ENCODE measurements at regions not wholly inside any gene's neighbourhood (a gene's known extent, or its start where the extent isn't known, plus 50 kb on each side); places are given as distances from the start of the nearest gene placed in this dataset.

DNA sequence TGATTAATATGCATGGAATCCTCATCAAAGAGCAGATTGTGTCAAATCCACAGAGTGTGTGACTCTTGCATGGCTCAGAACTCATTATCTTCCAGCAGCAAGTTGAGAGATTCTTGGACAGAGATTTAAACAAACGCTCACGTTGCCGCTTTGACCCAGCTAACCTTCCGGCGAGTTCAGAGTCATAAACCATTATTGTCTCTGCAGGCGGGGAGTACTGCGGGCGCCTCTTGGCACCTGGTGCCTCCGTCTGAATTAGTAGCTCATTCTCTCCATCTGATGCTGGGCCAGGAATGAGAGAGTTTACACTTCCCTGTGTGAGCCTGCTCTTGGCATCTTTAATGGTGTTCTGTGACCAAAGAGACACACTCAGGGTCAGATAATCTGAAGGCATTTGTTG, 138.6 kb upstream of the WSCD1 start:
- Mint-ChIP-seq H3K36me3 (no peaks in the 10 kb centered on the region), H3K9me3 (no peaks in the 10 kb centered on the region), H3K4me1 (no peaks in the 10 kb centered on the region), H3K27ac (no peak overlapping the region), H3K27me3 (ENCODE audit: low read depth in 2 of 2) (peaks cover 9 to 12% of the 10 kb centered on the region in 2 donors), H3K4me3 (no peak overlapping the region)
- Histone ChIP-seq H3K9me3 (ENCODE audit: control insufficient read depth, insufficient read depth, low read length) (no peaks in the 10 kb centered on the region), H3K36me3 (ENCODE audit: control insufficient read depth, insufficient read depth, low read length) (no peaks in the 10 kb centered on the region), H3K27ac (ENCODE audit: low read length) (no peak overlapping the region), H3K4me3 (ENCODE audit: low read length) (no peak overlapping the region), H3K4me1 (ENCODE audit: control insufficient read depth, insufficient read depth, low read length) (no peaks in the 10 kb centered on the region), H3K27me3 (ENCODE audit: control insufficient read depth, insufficient read depth, low read length) (no peaks in the 10 kb centered on the region)
- WGBS (ENCODE audit: insufficient coverage), result 48% methylated on average over 9 of the region's 9 CpGs
- intact Hi-C loops (cut with micrococcal nuclease), result no loop called here
- TF ChIP-seq, protein P1, sequence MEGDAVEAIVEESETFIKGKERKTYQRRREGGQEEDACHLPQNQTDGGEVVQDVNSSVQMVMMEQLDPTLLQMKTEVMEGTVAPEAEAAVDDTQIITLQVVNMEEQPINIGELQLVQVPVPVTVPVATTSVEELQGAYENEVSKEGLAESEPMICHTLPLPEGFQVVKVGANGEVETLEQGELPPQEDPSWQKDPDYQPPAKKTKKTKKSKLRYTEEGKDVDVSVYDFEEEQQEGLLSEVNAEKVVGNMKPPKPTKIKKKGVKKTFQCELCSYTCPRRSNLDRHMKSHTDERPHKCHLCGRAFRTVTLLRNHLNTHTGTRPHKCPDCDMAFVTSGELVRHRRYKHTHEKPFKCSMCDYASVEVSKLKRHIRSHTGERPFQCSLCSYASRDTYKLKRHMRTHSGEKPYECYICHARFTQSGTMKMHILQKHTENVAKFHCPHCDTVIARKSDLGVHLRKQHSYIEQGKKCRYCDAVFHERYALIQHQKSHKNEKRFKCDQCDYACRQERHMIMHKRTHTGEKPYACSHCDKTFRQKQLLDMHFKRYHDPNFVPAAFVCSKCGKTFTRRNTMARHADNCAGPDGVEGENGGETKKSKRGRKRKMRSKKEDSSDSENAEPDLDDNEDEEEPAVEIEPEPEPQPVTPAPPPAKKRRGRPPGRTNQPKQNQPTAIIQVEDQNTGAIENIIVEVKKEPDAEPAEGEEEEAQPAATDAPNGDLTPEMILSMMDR (IDR thresholded peaks at IDR 0.05), result no peak
- DNase-seq, result no peak
- ATAC-seq, result no peak

DNA sequence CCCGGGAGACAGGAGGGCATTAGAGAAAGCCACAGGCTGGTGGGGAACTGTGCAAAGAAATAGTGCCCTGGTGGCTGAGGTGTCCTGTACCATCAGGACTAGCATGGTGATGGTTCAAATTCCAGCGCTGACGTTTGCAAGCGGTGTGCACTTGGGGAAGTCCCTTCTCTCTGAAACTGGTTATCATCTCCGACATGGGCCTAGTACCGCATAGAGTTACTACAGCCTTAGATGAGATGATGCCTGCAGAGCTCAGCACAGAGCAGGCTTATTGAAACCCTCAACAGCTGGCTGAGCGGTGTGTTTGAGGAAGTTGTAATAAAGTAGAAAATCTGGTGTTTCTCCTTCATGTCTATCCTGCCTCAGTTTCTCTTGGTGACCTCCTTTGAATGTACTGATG, 136.7 kb upstream of the WSCD1 start:
- H3K27ac ChIP-seq (ENCODE audit: low read length), result no peak overlapping the region
- Mint-ChIP-seq H3K4me3 (no peak overlapping the region), H3K36me3 (no peaks in the 10 kb centered on the region), H3K27ac (no peak overlapping the region), H3K9me3 (no peaks in the 10 kb centered on the region), H3K4me1 (no peaks in the 10 kb centered on the region), H3K27me3 (ENCODE audit: low read depth in 2 of 2) (peaks cover 10 to 20% of the 10 kb centered on the region in 2 donors)
- no peaks in the 10 kb centered on the region for H3K9me3 ChIP-seq (ENCODE audit: control insufficient read depth, insufficient read depth, low read length)
- no peak overlapping the region for H3K4me3 ChIP-seq (ENCODE audit: low read length)
- no peaks in the 10 kb centered on the region for H3K36me3 ChIP-seq (ENCODE audit: control insufficient read depth, insufficient read depth, low read length)
- 67% methylated on average over 7 of the region's 7 CpGs for WGBS (ENCODE audit: insufficient coverage)
- no peaks in the 10 kb centered on the region for H3K27me3 ChIP-seq (ENCODE audit: control insufficient read depth, insufficient read depth, low read length)
- ATAC-seq (no peak), DNase-seq (no peak)
- intact Hi-C loops (cut with micrococcal nuclease), result no loop called here
- TF ChIP-seq, protein P1 (IDR thresholded peaks at IDR 0.05), result no peak
- no peaks in the 10 kb centered on the region for H3K4me1 ChIP-seq (ENCODE audit: control insufficient read depth, insufficient read depth, low read length)

DNA sequence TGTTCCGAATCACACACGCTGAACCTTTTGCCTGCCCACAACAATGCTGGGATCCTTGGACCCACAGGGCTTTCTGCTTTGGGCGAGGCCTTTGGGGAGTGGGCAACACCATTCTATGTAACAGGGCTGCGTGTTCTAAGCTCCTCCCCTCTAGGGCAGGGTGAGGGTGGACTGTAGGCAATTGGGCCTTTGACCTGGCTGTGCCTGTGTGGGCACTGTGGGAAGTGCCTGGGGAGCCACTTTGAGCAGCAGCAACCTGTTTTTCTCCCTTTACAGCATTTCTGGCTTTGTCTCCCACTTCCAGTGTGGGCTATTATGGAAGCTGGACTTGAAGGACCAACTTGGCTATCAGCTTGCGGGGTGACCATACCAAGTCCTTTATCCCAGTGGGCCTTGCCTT, 128.9 kb upstream of the WSCD1 start:
- TF ChIP-seq, protein P1 (IDR thresholded peaks at IDR 0.05), result no peak
- Histone ChIP-seq H3K4me1 (ENCODE audit: control insufficient read depth, insufficient read depth, low read length) (no peaks in the 10 kb centered on the region), H3K27me3 (ENCODE audit: control insufficient read depth, insufficient read depth, low read length) (no peaks in the 10 kb centered on the region), H3K36me3 (ENCODE audit: control insufficient read depth, insufficient read depth, low read length) (no peaks in the 10 kb centered on the region), H3K27ac (ENCODE audit: low read length) (no peak overlapping the region), H3K4me3 (ENCODE audit: low read length) (no peak overlapping the region), H3K9me3 (ENCODE audit: control insufficient read depth, insufficient read depth, low read length) (no peaks in the 10 kb centered on the region)
- WGBS (ENCODE audit: insufficient coverage), result 82% methylated on average over 5 of the region's 5 CpGs
- H3K27ac Mint-ChIP-seq, result no peak overlapping the region
- intact Hi-C loops (cut with micrococcal nuclease), result no loop called here
- DNase-seq (no peak), ATAC-seq (no peak)
- H3K4me1 Mint-ChIP-seq, result no peaks in the 10 kb centered on the region
- H3K4me3 Mint-ChIP-seq, result no peak overlapping the region
- H3K36me3 Mint-ChIP-seq, result no peaks in the 10 kb centered on the region
- H3K27me3 Mint-ChIP-seq (ENCODE audit: low read depth in 2 of 2), result peaks cover 15 to 51% of the 10 kb centered on the region in 2 donors
- H3K9me3 Mint-ChIP-seq, result no peaks in the 10 kb centered on the region

DNA sequence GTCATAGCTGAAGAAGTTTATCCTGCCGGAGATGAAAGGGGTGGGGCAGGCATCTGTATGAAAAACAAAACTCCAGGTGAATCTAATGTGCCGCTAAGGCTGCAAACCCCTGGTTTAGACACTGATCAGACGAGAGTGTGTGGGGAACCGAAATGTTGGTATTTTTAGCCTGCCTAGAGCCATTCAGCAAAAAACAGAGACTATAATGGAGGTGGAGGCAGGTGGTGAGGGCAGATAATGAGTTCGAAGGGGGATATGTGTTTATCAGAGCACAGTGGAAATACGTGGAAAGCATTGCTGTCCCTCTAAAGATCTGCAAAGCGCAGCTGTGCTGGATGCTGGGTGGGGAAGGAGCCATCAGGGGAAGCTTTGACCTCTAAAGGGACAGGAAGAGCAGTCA, 127.5 kb upstream of the WSCD1 start:
- DNase-seq (no peak), ATAC-seq (no peak)
- Histone ChIP-seq H3K27me3 (ENCODE audit: control insufficient read depth, insufficient read depth, low read length) (no peaks in the 10 kb centered on the region), H3K4me1 (ENCODE audit: control insufficient read depth, insufficient read depth, low read length) (no peaks in the 10 kb centered on the region), H3K36me3 (ENCODE audit: control insufficient read depth, insufficient read depth, low read length) (no peaks in the 10 kb centered on the region), H3K27ac (ENCODE audit: low read length) (no peak overlapping the region), H3K9me3 (ENCODE audit: control insufficient read depth, insufficient read depth, low read length) (no peaks in the 10 kb centered on the region), H3K4me3 (ENCODE audit: low read length) (no peak overlapping the region)
- Mint-ChIP-seq H3K27ac (no peak overlapping the region), H3K36me3 (no peaks in the 10 kb centered on the region), H3K9me3 (no peaks in the 10 kb centered on the region), H3K4me1 (no peaks in the 10 kb centered on the region), H3K4me3 (no peak overlapping the region), H3K27me3 (ENCODE audit: low read depth in 2 of 2) (peaks cover 20 to 53% of the 10 kb centered on the region in 2 donors)
- 42% methylated on average over 7 of the region's 7 CpGs for WGBS (ENCODE audit: insufficient coverage)
- TF ChIP-seq, protein P1 (IDR thresholded peaks at IDR 0.05), result no peak
- intact Hi-C loops (cut with micrococcal nuclease), result no loop called here
